Fibroblast of skin of scalp (primary cell): ENCODE measurements at regions not wholly inside any gene's neighbourhood (a gene's known extent, or its start where the extent isn't known, plus 50 kb on each side); places are given as distances from the start of the nearest gene placed in this dataset.

Source experiments
- DNase-seq: peaks from one replicate; pipeline ENCODE4 v3.0.0-alpha.2; 2013

GRCh38 chr5:97405941-97406340 is 222.9 kb upstream of the RIOK2 start:
- DNase-seq: no peak

- no peak for DNase-seq
These were observed 224.1 kb upstream of the RIOK2 start for GRCh38 chr5:97406946-97407676.

- DNase-seq: no peak
These were observed 225.3 kb upstream of the RIOK2 start for GRCh38 chr5:97408331-97408730.

GRCh38 chr5:97412959-97413358 is 229.9 kb upstream of the RIOK2 start:
- DNase-seq: no peak

- DNase-seq: no peak
These were observed 234.9 kb upstream of the RIOK2 start for GRCh38 chr5:97417986-97418385.

- no peak for DNase-seq
These were observed 235.4 kb upstream of the RIOK2 start for GRCh38 chr5:97418462-97418861.

- no peak for DNase-seq
These were observed 237.6 kb upstream of the RIOK2 start for GRCh38 chr5:97420646-97421045.

- peak; percentile 3 for DNase-seq
These were observed 239.6 kb upstream of the RIOK2 start for GRCh38 chr5:97422678-97423077.

- DNase-seq: peak; percentile 33
These were observed 242.5 kb upstream of the RIOK2 start for GRCh38 chr5:97425511-97425910.

GRCh38 chr5:97427235-97427634 is 244.2 kb upstream of the RIOK2 start:
- DNase-seq: no peak

GRCh38 chr5:97434021-97434420 is 251.0 kb upstream of the RIOK2 start:
- no peak for DNase-seq

GRCh38 chr5:97436405-97436804 is 253.4 kb upstream of the RIOK2 start:
- no peak for DNase-seq

- DNase-seq: no peak
These were observed 260.7 kb upstream of the RIOK2 start for GRCh38 chr5:97443740-97444139.

GRCh38 chr5:97449172-97449571 is 266.1 kb upstream of the RIOK2 start:
- DNase-seq: no peak

- DNase-seq: no peak
These were observed 269.6 kb upstream of the RIOK2 start for GRCh38 chr5:97452646-97453045.

- no peak for DNase-seq
These were observed 270.2 kb upstream of the RIOK2 start for GRCh38 chr5:97453263-97453662.

GRCh38 chr5:97454015-97454414 is 271.0 kb upstream of the RIOK2 start:
- no peak for DNase-seq

GRCh38 chr5:97455996-97456395 is 272.9 kb upstream of the RIOK2 start:
- DNase-seq: no peak

- DNase-seq: no peak
These were observed 275.8 kb upstream of the RIOK2 start for GRCh38 chr5:97458851-97459250.

- DNase-seq: no peak
These were observed 288.9 kb upstream of the RIOK2 start for GRCh38 chr5:97471951-97472350.

GRCh38 chr5:97475847-97476246 is 292.8 kb upstream of the RIOK2 start:
- no peak for DNase-seq

GRCh38 chr5:97476852-97477534 is 293.9 kb upstream of the RIOK2 start:
- no peak for DNase-seq

- no peak for DNase-seq
These were observed 295.4 kb upstream of the RIOK2 start for GRCh38 chr5:97478483-97478882.

GRCh38 chr5:97480313-97480712 is 297.3 kb upstream of the RIOK2 start:
- no peak for DNase-seq
